C4-2B (cell line): ENCODE measurements at regions not wholly inside any gene's neighbourhood (a gene's known extent, or its start where the extent isn't known, plus 50 kb on each side); places are given as distances from the start of the nearest gene placed in this dataset.

Source experiments
- ZFX ChIP-seq: fragments of 450-650 bp; IDR thresholded peaks from 2 replicates; pipeline ENCODE4 v1.6.1; 2017
- TF ChIP-seq, protein P1 (sequence below): fragments of 450-650 bp; conservative IDR thresholded peaks from 2 replicates; pipeline ENCODE4 v1.5.1; 2017; ENCODE audit warnings: mild to moderate bottlenecking

DNA sequence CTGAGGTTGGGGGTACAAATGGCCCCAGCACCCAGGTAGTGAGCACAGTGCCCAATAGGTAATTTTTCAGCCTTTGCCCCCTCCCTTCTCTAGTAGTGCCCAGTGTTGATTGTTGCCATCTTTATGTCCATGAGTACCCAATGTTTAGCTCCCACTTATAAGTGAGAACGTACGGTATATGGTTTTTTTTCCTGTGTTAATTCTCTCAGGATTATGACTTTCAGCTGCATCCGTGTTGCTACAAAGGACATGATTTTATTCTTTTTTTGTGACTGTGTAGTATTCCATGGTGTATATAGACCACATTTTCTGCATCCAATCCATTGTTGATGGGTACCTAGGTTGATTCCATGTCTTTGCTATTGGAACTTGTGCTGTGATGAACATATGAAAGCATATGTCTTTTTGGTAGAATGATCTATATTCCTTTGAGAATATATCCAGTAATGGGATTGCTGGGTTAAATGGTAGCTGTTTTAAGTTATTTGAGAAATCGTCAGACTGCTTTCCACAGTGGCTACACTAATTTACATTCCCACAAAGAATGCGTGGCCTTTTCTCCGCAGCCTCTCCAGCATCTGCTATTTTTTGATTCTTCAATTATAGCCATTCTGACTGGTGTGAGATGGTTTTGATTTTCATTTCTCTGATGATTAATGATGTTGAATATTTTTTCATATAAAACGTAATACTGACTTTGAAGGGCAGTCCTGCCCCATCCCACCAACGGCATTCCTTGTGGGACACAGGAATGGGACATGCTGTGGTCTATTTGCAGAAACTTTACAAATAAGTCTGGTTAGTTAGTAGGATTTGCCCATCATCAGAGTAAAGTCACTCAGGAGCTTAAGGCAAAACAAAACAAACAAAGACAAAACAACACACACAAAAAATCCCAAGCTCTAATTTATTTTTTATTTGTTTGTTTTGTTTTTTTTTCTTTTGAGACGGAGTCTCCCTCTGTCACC is 135.0 kb downstream of the MYCN start:
- TF ChIP-seq, protein P1, sequence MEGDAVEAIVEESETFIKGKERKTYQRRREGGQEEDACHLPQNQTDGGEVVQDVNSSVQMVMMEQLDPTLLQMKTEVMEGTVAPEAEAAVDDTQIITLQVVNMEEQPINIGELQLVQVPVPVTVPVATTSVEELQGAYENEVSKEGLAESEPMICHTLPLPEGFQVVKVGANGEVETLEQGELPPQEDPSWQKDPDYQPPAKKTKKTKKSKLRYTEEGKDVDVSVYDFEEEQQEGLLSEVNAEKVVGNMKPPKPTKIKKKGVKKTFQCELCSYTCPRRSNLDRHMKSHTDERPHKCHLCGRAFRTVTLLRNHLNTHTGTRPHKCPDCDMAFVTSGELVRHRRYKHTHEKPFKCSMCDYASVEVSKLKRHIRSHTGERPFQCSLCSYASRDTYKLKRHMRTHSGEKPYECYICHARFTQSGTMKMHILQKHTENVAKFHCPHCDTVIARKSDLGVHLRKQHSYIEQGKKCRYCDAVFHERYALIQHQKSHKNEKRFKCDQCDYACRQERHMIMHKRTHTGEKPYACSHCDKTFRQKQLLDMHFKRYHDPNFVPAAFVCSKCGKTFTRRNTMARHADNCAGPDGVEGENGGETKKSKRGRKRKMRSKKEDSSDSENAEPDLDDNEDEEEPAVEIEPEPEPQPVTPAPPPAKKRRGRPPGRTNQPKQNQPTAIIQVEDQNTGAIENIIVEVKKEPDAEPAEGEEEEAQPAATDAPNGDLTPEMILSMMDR = no peak
- TF ChIP-seq ZFX = no peak
